ENCODE measurements at regions not wholly inside any gene's neighbourhood (a gene's known extent, or its start where the extent isn't known, plus 50 kb on each side); places are given as distances from the start of the nearest gene placed in this dataset.

- H3K4me3 ChIP-seq: no peak overlapping the region
- FAIRE-seq (no peak), DNase-seq (ENCODE audit: low read depth in 1 of 2, low spot score in 1 of 2) (no peak), ATAC-seq (no peak)
- no peaks in the 10 kb centered on the region for H3K4me1 ChIP-seq
- CTCF ChIA-PET: no interaction called here
- no peak overlapping the region for H3K27ac ChIP-seq
- no peak overlapping the region for H3K4me2 ChIP-seq
- H3K9me3 ChIP-seq: no peaks in the 10 kb centered on the region
- POLR2A ChIA-PET: no interaction called here
- TF ChIP-seq CBX8 (IDR thresholded peaks at IDR 0.05): no peak
- TF ChIP-seq MAX (IDR thresholded peaks at IDR 0.05): no peak
- no peak for TF ChIP-seq FOXS1 (CRISPR knock-in tag; IDR thresholded peaks at IDR 0.05)
Observed at GRCh38 chr18:56492136-56492535, 146.3 kb downstream of the TXNL1 start.

- H3K9me3 ChIP-seq: no peaks in the 10 kb centered on the region
- H3K4me2 ChIP-seq: no peak overlapping the region
- no peak overlapping the region for H3K4me3 ChIP-seq
- CTCF ChIA-PET: no interaction called here
- no peak overlapping the region for H3K27ac ChIP-seq
- POLR2A ChIA-PET: no interaction called here
- 7% methylated on average over 4 of the region's 4 CpGs for WGBS (ENCODE audit: missing lambda C conversion rate)
- DNase-seq (ENCODE audit: low read depth in 1 of 2, low spot score in 1 of 2) (no peak), ATAC-seq (no peak), FAIRE-seq (no peak)
- no peak for TF ChIP-seq TFCP2L1 (CRISPR knock-in tag; IDR thresholded peaks at IDR 0.05)
- no peak for TF ChIP-seq NFE2L2 (conservative IDR thresholded peaks at IDR 0.05; ENCODE audit: low read length)
- TF ChIP-seq, protein P1, sequence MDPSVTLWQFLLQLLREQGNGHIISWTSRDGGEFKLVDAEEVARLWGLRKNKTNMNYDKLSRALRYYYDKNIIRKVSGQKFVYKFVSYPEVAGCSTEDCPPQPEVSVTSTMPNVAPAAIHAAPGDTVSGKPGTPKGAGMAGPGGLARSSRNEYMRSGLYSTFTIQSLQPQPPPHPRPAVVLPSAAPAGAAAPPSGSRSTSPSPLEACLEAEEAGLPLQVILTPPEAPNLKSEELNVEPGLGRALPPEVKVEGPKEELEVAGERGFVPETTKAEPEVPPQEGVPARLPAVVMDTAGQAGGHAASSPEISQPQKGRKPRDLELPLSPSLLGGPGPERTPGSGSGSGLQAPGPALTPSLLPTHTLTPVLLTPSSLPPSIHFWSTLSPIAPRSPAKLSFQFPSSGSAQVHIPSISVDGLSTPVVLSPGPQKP (IDR thresholded peaks at IDR 0.05; ENCODE audit: low read depth, low read length): no peak
- TF ChIP-seq BCL3 (IDR thresholded peaks at IDR 0.05): no peak
- TF ChIP-seq FOSL2 (IDR thresholded peaks at IDR 0.05): no peak
- no peak for TF ChIP-seq FOSL2 (CRISPR knock-in tag; IDR thresholded peaks at IDR 0.05)
- no peak for TF ChIP-seq CBX2 (IDR thresholded peaks at IDR 0.05; ENCODE audit: borderline replicate concordance, low read depth)
- H3K4me1 ChIP-seq: no peaks in the 10 kb centered on the region
Observed at GRCh38 chr18:56490942-56491341, 147.4 kb downstream of the TXNL1 start.

- no peak for FAIRE-seq
- H3K4me3 ChIP-seq: no peak overlapping the region
- no peak overlapping the region for H3K27ac ChIP-seq
- no peak for ATAC-seq
- POLR2A ChIA-PET: no interaction called here
- DNase-seq (ENCODE audit: low read depth in 1 of 2, low spot score in 1 of 2): no peak
- TF ChIP-seq E2F6 (IDR thresholded peaks at IDR 0.05; ENCODE audit: borderline replicate concordance, low read depth): no peak
- TF ChIP-seq HES2 (IDR thresholded peaks at IDR 0.05): no peak
- no peak for TF ChIP-seq CHD2 (IDR thresholded peaks at IDR 0.05; ENCODE audit: low read length, partially characterized antibody)
- TF ChIP-seq FOSB (CRISPR knock-in tag; IDR thresholded peaks at IDR 0.05): no peak
- no peak for TF ChIP-seq SREBF2 (IDR thresholded peaks at IDR 0.05)
- TF ChIP-seq, protein P2, sequence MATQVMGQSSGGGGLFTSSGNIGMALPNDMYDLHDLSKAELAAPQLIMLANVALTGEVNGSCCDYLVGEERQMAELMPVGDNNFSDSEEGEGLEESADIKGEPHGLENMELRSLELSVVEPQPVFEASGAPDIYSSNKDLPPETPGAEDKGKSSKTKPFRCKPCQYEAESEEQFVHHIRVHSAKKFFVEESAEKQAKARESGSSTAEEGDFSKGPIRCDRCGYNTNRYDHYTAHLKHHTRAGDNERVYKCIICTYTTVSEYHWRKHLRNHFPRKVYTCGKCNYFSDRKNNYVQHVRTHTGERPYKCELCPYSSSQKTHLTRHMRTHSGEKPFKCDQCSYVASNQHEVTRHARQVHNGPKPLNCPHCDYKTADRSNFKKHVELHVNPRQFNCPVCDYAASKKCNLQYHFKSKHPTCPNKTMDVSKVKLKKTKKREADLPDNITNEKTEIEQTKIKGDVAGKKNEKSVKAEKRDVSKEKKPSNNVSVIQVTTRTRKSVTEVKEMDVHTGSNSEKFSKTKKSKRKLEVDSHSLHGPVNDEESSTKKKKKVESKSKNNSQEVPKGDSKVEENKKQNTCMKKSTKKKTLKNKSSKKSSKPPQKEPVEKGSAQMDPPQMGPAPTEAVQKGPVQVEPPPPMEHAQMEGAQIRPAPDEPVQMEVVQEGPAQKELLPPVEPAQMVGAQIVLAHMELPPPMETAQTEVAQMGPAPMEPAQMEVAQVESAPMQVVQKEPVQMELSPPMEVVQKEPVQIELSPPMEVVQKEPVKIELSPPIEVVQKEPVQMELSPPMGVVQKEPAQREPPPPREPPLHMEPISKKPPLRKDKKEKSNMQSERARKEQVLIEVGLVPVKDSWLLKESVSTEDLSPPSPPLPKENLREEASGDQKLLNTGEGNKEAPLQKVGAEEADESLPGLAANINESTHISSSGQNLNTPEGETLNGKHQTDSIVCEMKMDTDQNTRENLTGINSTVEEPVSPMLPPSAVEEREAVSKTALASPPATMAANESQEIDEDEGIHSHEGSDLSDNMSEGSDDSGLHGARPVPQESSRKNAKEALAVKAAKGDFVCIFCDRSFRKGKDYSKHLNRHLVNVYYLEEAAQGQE (IDR thresholded peaks at IDR 0.05): no peak
- no peak for TF ChIP-seq FOSL2 (IDR thresholded peaks at IDR 0.05)
- no peak for TF ChIP-seq FOSL2 (CRISPR knock-in tag; IDR thresholded peaks at IDR 0.05)
- TF ChIP-seq CTCF (IDR thresholded peaks at IDR 0.05): no peak
- TF ChIP-seq ZC3H11A (IDR thresholded peaks at IDR 0.05): no peak
- TF ChIP-seq BHLHE40 (IDR thresholded peaks at IDR 0.05; ENCODE audit: low read depth, low read length): no peak
- no peak for TF ChIP-seq MAZ (IDR thresholded peaks at IDR 0.05; ENCODE audit: borderline replicate concordance, low read depth, low read length)
- no peak for TF ChIP-seq MAFK (IDR thresholded peaks at IDR 0.05; ENCODE audit: partially characterized antibody)
- no peak for TF ChIP-seq ZFP36 (IDR thresholded peaks at IDR 0.05; ENCODE audit: borderline replicate concordance, partially characterized antibody)
- no peaks in the 10 kb centered on the region for H3K4me1 ChIP-seq
- CTCF ChIA-PET: no interaction called here
- H3K4me2 ChIP-seq: no peak overlapping the region
- 32% methylated on average over 5 of the region's 5 CpGs for WGBS (ENCODE audit: missing lambda C conversion rate)
- H3K9me3 ChIP-seq: no peaks in the 10 kb centered on the region
Observed at GRCh38 chr18:56489893-56490292, 148.5 kb downstream of the TXNL1 start.
